ENCODE measurements at regions not wholly inside any gene's neighbourhood (a gene's known extent, or its start where the extent isn't known, plus 50 kb on each side); places are given as distances from the start of the nearest gene placed in this dataset.
A peak's percentile ranks its signal among the peaks of the same experiment; 100 is the strongest.

- no peak for TF ChIP-seq CTCF (IDR thresholded peaks at IDR 0.05)
- no peaks in the 10 kb centered on the region for H3K9me3 ChIP-seq
- H3K27ac ChIP-seq: no peak overlapping the region
- peaks cover 7% of the 10 kb centered on the region for H3K27me3 ChIP-seq
- no peak overlapping the region for H3K4me3 ChIP-seq (ENCODE audit: low read depth in 1 of 2, low read length in 1 of 2)
- no peaks in the 10 kb centered on the region for H3K4me1 ChIP-seq (ENCODE audit: control insufficient read depth in 1 of 2, insufficient read depth in 1 of 2, low read depth in 1 of 2, low read length in 1 of 2)
- no peaks in the 10 kb centered on the region for H3K36me3 ChIP-seq
These were observed 478.8 kb upstream of the CCL2 start for GRCh38 chr17:33776304-33776703.

- Histone ChIP-seq H3K4me3 (ENCODE audit: low read depth in 1 of 2, low read length in 1 of 2) (no peak overlapping the region), H3K27me3 (peaks cover 7% of the 10 kb centered on the region), H3K4me1 (ENCODE audit: control insufficient read depth in 1 of 2, insufficient read depth in 1 of 2, low read depth in 1 of 2, low read length in 1 of 2) (no peaks in the 10 kb centered on the region), H3K27ac (no peak overlapping the region), H3K36me3 (no peaks in the 10 kb centered on the region), H3K9me3 (no peaks in the 10 kb centered on the region)
- no peak for TF ChIP-seq CTCF (IDR thresholded peaks at IDR 0.05)
These were observed 478.2 kb upstream of the CCL2 start for GRCh38 chr17:33776903-33777302.

GRCh38 chr17:33777674-33778073 is 477.4 kb upstream of the CCL2 start:
- H3K27me3 ChIP-seq: peaks cover 7% of the 10 kb centered on the region
- H3K4me3 ChIP-seq (ENCODE audit: low read depth in 1 of 2, low read length in 1 of 2): no peak overlapping the region
- H3K36me3 ChIP-seq: no peaks in the 10 kb centered on the region
- TF ChIP-seq CTCF (IDR thresholded peaks at IDR 0.05): no peak
- H3K27ac ChIP-seq: no peak overlapping the region
- no peaks in the 10 kb centered on the region for H3K9me3 ChIP-seq
- no peaks in the 10 kb centered on the region for H3K4me1 ChIP-seq (ENCODE audit: control insufficient read depth in 1 of 2, insufficient read depth in 1 of 2, low read depth in 1 of 2, low read length in 1 of 2)

- no peaks in the 10 kb centered on the region for H3K4me1 ChIP-seq (ENCODE audit: control insufficient read depth in 1 of 2, insufficient read depth in 1 of 2, low read depth in 1 of 2, low read length in 1 of 2)
These were observed 476.4 kb upstream of the CCL2 start for GRCh38 chr17:33778505-33779233.

GRCh38 chr17:33779234-33779591 is 475.9 kb upstream of the CCL2 start:
- peak; percentile 77 for TF ChIP-seq CTCF (IDR thresholded peaks at IDR 0.05)
- Histone ChIP-seq H3K27me3 (peaks cover 7% of the 10 kb centered on the region), H3K27ac (no peak overlapping the region), H3K4me3 (ENCODE audit: low read depth in 1 of 2, low read length in 1 of 2) (no peak overlapping the region), H3K9me3 (no peaks in the 10 kb centered on the region), H3K4me1 (ENCODE audit: control insufficient read depth in 1 of 2, insufficient read depth in 1 of 2, low read depth in 1 of 2, low read length in 1 of 2) (no peaks in the 10 kb centered on the region), H3K36me3 (no peaks in the 10 kb centered on the region)

More at GRCh38 chr17:33778505-33779233, 476.4 kb upstream of the CCL2 start:
- Histone ChIP-seq H3K27me3 (peaks cover 7% of the 10 kb centered on the region), H3K36me3 (no peaks in the 10 kb centered on the region), H3K27ac (no peak overlapping the region), H3K4me3 (ENCODE audit: low read depth in 1 of 2, low read length in 1 of 2) (no peak overlapping the region), H3K9me3 (no peaks in the 10 kb centered on the region)
- TF ChIP-seq CTCF (IDR thresholded peaks at IDR 0.05): no peak

All from neutrophil (primary cell).